ENCODE measurements at regions not wholly inside any gene's neighbourhood (a gene's known extent, or its start where the extent isn't known, plus 50 kb on each side); places are given as distances from the start of the nearest gene placed in this dataset.

DNA sequence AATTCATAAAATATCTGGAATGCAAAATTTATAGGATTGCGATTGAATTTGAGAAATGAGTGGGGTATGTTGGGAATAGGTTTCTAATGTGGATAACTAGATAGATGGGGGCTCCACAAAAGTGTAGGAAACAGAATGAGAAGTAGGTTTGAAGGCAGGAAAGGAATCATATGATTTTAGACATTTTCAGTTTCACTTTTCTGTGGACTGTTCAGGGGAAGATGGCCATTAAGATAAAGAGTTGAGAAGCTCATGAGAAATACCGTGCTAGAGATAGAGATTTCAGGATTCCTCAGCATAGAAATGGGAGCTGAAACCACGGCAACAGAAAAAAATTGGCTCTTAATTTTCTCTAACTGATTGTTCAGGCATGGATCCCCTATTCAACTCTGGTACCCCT is 163.4 kb upstream of the CD180 start:
- no peaks in the 10 kb centered on the region for H3K9me3 ChIP-seq
- intact Hi-C loops (cut with DNase I; ENCODE audit: low total_unique reads), result no loop called here
- no peaks in the 10 kb centered on the region for H3K36me3 ChIP-seq
- no peak overlapping the region for H3K27ac ChIP-seq
- H3K27me3 ChIP-seq, result no peaks in the 10 kb centered on the region
- no peak for DNase-seq
- no peak overlapping the region for H3K4me3 ChIP-seq
- TF ChIP-seq, protein P1, sequence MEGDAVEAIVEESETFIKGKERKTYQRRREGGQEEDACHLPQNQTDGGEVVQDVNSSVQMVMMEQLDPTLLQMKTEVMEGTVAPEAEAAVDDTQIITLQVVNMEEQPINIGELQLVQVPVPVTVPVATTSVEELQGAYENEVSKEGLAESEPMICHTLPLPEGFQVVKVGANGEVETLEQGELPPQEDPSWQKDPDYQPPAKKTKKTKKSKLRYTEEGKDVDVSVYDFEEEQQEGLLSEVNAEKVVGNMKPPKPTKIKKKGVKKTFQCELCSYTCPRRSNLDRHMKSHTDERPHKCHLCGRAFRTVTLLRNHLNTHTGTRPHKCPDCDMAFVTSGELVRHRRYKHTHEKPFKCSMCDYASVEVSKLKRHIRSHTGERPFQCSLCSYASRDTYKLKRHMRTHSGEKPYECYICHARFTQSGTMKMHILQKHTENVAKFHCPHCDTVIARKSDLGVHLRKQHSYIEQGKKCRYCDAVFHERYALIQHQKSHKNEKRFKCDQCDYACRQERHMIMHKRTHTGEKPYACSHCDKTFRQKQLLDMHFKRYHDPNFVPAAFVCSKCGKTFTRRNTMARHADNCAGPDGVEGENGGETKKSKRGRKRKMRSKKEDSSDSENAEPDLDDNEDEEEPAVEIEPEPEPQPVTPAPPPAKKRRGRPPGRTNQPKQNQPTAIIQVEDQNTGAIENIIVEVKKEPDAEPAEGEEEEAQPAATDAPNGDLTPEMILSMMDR (IDR thresholded peaks at IDR 0.05), result no peak
- H3K4me1 ChIP-seq, result no peaks in the 10 kb centered on the region

DNA sequence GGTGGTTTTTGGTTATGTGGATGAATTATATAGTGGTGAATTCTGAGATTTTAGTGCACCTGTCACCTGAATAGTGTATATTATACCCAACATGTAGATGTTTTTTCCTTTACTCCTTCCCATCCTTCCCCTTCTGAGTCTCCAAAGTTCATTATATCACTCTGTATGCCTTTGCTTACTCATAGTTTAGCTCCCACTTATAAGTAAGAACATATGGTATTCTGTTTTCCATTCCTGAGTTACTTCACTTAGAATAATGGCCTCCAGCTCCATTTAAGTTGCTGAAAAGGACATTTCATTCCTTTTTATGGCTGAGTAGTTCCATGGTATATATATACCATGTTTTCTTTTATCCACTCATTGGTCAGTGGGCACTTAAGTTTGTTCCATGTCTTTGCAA is 161.6 kb upstream of the CD180 start:
- Histone ChIP-seq H3K4me1 (no peaks in the 10 kb centered on the region), H3K9me3 (no peaks in the 10 kb centered on the region), H3K36me3 (no peaks in the 10 kb centered on the region), H3K4me3 (no peak overlapping the region), H3K27me3 (no peaks in the 10 kb centered on the region), H3K27ac (no peak overlapping the region)
- no peak for DNase-seq
- intact Hi-C loops (cut with DNase I; ENCODE audit: low total_unique reads), result no loop called here
- TF ChIP-seq, protein P1 (IDR thresholded peaks at IDR 0.05), result no peak

DNA sequence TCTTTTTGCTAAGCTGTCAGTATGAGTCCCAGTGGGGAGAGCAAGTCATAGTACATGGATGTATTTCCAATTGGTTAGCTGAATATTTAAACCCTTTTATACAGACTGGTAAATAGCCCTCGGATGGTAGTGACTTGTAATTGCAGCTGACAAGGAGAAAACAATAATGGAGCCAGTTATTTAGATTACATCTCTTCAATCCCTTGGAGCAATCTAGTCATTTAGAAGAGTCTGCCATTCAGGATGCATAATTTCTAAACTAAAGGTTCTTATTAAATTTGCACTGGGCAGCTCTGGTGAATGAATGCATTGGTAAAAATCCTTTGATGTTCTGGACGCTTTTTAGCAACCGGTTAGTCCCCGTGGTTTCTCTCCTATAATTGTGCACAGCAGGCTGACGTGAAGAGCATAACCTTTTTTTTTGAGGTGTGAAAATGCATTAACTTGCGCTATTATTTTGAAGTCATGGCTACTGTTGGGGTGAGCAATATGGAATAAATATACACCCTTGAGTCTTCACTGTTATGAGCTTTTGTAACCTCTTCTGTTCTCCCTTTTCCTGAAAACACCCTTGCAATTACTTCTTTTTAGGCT is 158.6 kb upstream of the CD180 start:
- no peak for DNase-seq
- Histone ChIP-seq H3K9me3 (no peaks in the 10 kb centered on the region), H3K36me3 (no peaks in the 10 kb centered on the region), H3K4me3 (no peak overlapping the region), H3K27me3 (no peaks in the 10 kb centered on the region), H3K4me1 (no peaks in the 10 kb centered on the region), H3K27ac (no peak overlapping the region)
- intact Hi-C loops (cut with DNase I; ENCODE audit: low total_unique reads), result no loop called here
- TF ChIP-seq, protein P1 (IDR thresholded peaks at IDR 0.05), result no peak

DNA sequence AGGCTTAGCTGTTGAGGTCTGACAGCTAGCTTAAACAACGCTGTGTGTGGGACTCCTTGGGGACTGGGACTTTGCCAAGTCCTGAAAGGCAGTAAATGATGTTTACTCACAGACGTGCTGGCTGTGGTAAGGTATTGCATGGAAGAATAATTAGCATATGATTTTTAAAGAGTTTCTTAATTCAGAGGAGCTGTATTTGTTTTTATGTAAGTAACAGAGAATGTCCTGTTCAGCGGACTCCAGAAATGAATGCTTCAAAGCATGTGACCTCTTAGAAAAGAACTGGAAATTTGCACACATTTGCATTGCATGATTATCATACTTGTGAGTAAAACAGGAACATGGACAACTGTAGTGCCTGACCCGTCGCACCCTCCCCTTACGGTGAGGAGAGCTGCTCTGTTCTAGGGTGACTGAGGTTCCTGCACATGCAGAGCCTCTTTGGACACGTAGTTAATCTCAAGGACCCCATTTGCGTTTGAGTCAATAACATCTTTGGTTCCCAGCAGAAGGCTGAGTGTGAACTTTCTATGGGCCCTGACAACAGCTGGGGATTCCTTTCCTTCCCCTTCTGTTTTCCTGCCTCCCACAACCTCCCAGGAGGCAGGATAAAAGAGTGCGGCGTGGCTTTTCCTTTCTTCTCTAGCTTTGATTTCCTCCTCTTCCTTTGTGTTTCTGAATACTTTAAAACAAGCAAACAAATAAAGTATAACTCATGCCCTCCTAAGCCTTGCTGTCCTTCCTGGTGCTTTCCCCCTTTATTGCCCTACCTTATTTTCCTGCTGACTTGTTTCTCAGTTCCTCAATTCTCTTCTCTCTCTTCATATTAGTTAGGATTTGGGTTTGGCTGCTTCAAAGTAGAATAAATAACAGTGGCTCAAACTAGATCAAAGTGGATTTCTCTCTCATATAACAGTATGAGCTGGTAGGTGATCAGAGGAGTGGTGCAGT is 157.2 kb upstream of the CD180 start:
- H3K27ac ChIP-seq, result no peak overlapping the region
- H3K9me3 ChIP-seq, result no peaks in the 10 kb centered on the region
- no peaks in the 10 kb centered on the region for H3K4me1 ChIP-seq
- DNase-seq, result no peak
- H3K36me3 ChIP-seq, result no peaks in the 10 kb centered on the region
- intact Hi-C loops (cut with DNase I; ENCODE audit: low total_unique reads), result no loop called here
- TF ChIP-seq, protein P1 (IDR thresholded peaks at IDR 0.05), result no peak
- H3K27me3 ChIP-seq, result no peaks in the 10 kb centered on the region
- H3K4me3 ChIP-seq, result no peak overlapping the region

DNA sequence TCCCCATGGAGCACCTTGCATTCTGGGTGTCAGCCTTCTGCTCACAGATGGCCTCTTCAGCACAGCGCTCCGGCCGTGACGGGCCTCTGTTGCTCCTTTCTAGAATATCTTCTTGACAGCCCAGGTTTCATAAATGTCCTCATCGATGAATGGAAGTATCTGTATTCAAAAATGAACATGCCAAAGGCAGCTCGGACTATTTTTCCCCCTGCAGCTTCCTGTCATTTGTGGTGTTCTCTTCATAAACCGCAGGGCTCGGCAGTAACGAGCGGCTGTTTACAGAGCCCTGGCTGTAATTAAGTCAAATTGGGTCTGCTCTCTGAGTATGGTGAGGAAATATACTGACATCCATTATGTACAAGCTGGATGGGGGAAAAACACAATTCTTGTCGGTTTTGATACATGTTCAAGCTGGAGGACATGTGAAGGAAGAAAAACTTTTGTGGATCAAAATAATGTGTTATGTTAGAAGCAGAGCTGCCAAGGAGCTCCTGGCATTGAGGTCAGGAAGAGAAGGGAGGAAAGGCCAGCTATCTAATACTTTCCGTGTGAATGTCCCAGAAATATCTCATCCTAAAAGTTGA is 154.1 kb upstream of the CD180 start:
- Histone ChIP-seq H3K4me1 (no peaks in the 10 kb centered on the region), H3K9me3 (no peaks in the 10 kb centered on the region), H3K36me3 (no peaks in the 10 kb centered on the region), H3K27me3 (no peaks in the 10 kb centered on the region), H3K4me3 (no peak overlapping the region), H3K27ac (peak overlapping the region in 1 of 2 donors; percentile 45)
- peak in 1 of 2 donors; percentile 19 for DNase-seq
- TF ChIP-seq, protein P1 (IDR thresholded peaks at IDR 0.05), result no peak
- intact Hi-C loops (cut with DNase I; ENCODE audit: low total_unique reads), result no loop called here

Data from tibial artery (tissue), 4 donors.